ENCODE measurements at regions not wholly inside any gene's neighbourhood (a gene's known extent, or its start where the extent isn't known, plus 50 kb on each side); places are given as distances from the start of the nearest gene placed in this dataset.

DNA sequence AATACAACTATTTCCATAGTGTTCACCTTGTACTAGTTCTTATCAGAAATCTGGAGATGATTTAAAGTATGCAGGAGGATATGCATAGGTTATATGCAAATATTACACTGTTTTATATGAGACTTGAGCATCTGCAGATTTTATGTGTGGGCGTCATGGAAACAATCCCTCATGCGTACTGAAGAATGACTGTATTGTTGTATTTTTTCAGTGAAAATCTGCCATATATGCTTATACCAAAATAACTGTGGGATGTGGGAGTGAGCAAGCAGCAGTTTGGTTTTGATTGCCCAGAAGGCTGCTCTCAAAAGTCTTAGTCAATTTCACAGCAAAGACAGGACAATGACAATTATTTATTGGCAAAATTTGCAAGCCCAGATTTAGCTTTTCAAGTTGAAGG lies 238.8 kb upstream of the PCDH20 start:
- H3K4me3 Mint-ChIP-seq (ENCODE audit: low read depth) = no peak overlapping the region
- TF ChIP-seq, protein P1, sequence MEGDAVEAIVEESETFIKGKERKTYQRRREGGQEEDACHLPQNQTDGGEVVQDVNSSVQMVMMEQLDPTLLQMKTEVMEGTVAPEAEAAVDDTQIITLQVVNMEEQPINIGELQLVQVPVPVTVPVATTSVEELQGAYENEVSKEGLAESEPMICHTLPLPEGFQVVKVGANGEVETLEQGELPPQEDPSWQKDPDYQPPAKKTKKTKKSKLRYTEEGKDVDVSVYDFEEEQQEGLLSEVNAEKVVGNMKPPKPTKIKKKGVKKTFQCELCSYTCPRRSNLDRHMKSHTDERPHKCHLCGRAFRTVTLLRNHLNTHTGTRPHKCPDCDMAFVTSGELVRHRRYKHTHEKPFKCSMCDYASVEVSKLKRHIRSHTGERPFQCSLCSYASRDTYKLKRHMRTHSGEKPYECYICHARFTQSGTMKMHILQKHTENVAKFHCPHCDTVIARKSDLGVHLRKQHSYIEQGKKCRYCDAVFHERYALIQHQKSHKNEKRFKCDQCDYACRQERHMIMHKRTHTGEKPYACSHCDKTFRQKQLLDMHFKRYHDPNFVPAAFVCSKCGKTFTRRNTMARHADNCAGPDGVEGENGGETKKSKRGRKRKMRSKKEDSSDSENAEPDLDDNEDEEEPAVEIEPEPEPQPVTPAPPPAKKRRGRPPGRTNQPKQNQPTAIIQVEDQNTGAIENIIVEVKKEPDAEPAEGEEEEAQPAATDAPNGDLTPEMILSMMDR (IDR thresholded peaks at IDR 0.05; ENCODE audit: unreplicated experiment) = no peak
- peaks cover 2% of the 10 kb centered on the region for H3K4me1 Mint-ChIP-seq (ENCODE audit: low read depth)
- DNase-seq (ENCODE audit: low spot score, unreplicated experiment) = no peak
- peaks cover 2% of the 10 kb centered on the region for H3K36me3 Mint-ChIP-seq (ENCODE audit: insufficient read depth)
- H3K9me3 Mint-ChIP-seq (ENCODE audit: low read depth) = peaks cover 6% of the 10 kb centered on the region
- no peak overlapping the region for H3K27ac Mint-ChIP-seq
- no peaks in the 10 kb centered on the region for H3K27me3 Mint-ChIP-seq

DNA sequence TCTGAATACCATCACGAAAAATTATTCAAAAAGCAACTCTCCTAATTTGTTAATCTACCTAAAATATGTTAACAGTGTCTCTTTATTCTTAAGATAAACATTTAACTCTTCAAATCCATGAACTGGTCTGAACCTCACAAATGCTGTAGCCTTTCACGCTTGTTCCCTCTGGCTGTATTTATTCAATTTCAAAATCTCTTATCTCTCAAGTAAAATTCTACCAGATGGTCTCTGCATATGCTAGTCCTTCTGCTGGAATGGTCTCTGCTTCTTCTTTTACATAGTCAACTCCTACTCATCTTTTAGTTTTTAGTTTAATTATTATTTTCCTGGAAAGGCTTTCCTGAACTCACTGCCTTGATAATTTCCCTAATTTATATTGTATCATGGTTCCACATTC lies 232.9 kb upstream of the PCDH20 start:
- Mint-ChIP-seq H3K9me3 (ENCODE audit: low read depth) (no peaks in the 10 kb centered on the region), H3K27ac (no peak overlapping the region), H3K36me3 (ENCODE audit: insufficient read depth) (no peaks in the 10 kb centered on the region)

DNA sequence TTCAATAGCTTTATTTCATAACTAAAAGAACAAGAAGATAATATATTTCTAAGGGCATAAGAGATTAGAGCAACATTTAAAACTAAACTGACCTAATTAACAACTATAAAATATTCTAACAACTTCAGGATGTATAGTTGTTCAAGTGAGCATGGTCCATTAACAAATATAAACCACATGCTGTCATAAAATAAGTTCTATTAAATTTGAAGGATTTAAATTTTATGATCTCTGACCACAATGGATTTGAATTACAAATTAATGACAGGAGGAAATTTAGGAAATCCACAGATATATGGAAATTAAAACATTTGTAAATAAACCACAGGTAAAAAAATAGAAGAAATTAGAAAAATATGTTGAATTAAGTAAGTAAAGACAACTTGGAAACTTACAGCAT lies 196.5 kb upstream of the PCDH20 start:
- TF ChIP-seq, protein P1 (IDR thresholded peaks at IDR 0.05; ENCODE audit: unreplicated experiment) = no peak
- H3K27me3 Mint-ChIP-seq = no peaks in the 10 kb centered on the region
- no peak for DNase-seq (ENCODE audit: low spot score, unreplicated experiment)
- H3K27ac Mint-ChIP-seq = no peak overlapping the region
- no peaks in the 10 kb centered on the region for H3K36me3 Mint-ChIP-seq (ENCODE audit: insufficient read depth)
- H3K4me3 Mint-ChIP-seq (ENCODE audit: low read depth) = no peak overlapping the region
- peaks cover 4% of the 10 kb centered on the region for H3K9me3 Mint-ChIP-seq (ENCODE audit: low read depth)
- no peaks in the 10 kb centered on the region for H3K4me1 Mint-ChIP-seq (ENCODE audit: low read depth)

More for the DNA sequence above, 232.9 kb upstream of the PCDH20 start:
- TF ChIP-seq, protein P1 (IDR thresholded peaks at IDR 0.05; ENCODE audit: unreplicated experiment) = no peak
- Mint-ChIP-seq H3K4me3 (ENCODE audit: low read depth) (no peak overlapping the region), H3K27me3 (no peaks in the 10 kb centered on the region), H3K4me1 (ENCODE audit: low read depth) (peaks cover 2% of the 10 kb centered on the region)
- no peak for DNase-seq (ENCODE audit: low spot score, unreplicated experiment)

DNA sequence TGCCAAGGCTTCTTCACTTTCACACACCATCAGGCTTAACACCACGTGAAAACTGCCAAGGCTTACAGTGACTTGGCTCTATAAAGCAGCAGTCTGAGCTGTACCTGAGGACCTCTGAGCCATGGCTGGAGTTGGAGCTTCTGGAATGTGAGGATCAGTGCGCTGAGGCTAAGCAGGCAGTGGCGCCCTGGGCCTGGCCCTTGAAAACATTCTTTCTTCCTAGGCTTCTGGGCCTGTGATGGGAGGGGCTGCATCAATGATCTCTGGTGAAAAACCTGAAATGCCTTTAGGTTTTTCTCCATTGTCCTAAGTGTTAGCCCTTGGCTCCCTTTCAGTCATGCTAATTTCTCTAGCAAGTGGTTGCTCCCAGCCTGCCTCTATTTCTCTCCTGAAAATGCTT lies 192.5 kb upstream of the PCDH20 start:
- Mint-ChIP-seq H3K27ac (no peak overlapping the region), H3K36me3 (ENCODE audit: insufficient read depth) (peaks cover 3% of the 10 kb centered on the region), H3K4me3 (ENCODE audit: low read depth) (no peak overlapping the region), H3K4me1 (ENCODE audit: low read depth) (no peaks in the 10 kb centered on the region), H3K27me3 (no peaks in the 10 kb centered on the region), H3K9me3 (ENCODE audit: low read depth) (peaks cover 9% of the 10 kb centered on the region)
- DNase-seq (ENCODE audit: low spot score, unreplicated experiment) = no peak
- TF ChIP-seq, protein P1 (IDR thresholded peaks at IDR 0.05; ENCODE audit: unreplicated experiment) = no peak

DNA sequence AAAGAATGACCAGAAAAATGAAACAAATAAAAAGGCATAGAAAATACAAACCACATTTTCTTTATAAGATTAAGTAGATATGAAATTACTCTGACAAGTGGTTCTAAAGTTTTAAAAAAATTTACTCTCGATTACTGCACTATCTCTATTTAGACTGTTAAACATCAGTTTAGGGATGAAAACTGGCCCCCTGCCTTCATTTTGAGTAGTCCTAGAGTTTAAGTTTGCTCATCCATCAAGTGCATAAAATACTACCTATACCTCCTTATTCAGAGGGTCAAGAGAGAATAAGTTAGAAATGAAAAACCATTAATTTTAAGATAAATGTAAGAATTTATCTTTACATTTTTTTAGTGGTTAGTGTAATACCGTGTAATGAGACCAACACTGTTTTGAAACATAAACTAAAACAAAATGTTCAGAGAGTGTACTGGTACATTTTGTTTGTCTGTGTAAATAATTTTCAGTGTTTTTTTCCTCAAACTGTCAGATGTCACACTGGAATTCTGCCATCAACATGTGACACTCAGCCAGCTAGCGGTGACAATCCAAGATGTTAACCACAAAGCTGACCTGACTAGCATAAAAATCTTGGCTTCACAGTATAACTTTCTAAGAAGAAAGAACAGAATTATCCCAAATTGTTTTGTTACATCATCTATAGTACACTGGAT lies 184.8 kb upstream of the PCDH20 start:
- TF ChIP-seq, protein P1 (IDR thresholded peaks at IDR 0.05; ENCODE audit: unreplicated experiment) = no peak
- Mint-ChIP-seq H3K27me3 (no peaks in the 10 kb centered on the region), H3K4me3 (ENCODE audit: low read depth) (no peak overlapping the region), H3K4me1 (ENCODE audit: low read depth) (no peaks in the 10 kb centered on the region), H3K27ac (no peak overlapping the region), H3K36me3 (ENCODE audit: insufficient read depth) (no peaks in the 10 kb centered on the region), H3K9me3 (ENCODE audit: low read depth) (peaks cover 9% of the 10 kb centered on the region)
- DNase-seq (ENCODE audit: low spot score, unreplicated experiment) = no peak
